ENCODE measurements at regions not wholly inside any gene's neighbourhood (a gene's known extent, or its start where the extent isn't known, plus 50 kb on each side); places are given as distances from the start of the nearest gene placed in this dataset.

- CTCF ChIA-PET, result no interaction called here
- H3K4me1 ChIP-seq (ENCODE audit: control insufficient read depth in 1 of 2, insufficient read depth in 2 of 2, low read length in 2 of 2), result no peaks in the 10 kb centered on the region
- H3K79me2 ChIP-seq (ENCODE audit: insufficient read depth, low read length), result no peaks in the 10 kb centered on the region
- no peak overlapping the region for H3K4me3 ChIP-seq (replicated peaks in 1 of 2; ENCODE audit: low read depth in 1 of 2, low read length in 2 of 2)
- H4K20me1 ChIP-seq (ENCODE audit: insufficient read depth), result no peaks in the 10 kb centered on the region
- POLR2A ChIA-PET, result no interaction called here
- H3K9me3 ChIP-seq (ENCODE audit: control insufficient read depth in 1 of 2, insufficient read depth in 1 of 2, low read depth in 1 of 2, low read length in 2 of 2), result no peaks in the 10 kb centered on the region
- no peaks in the 10 kb centered on the region for H3K27me3 ChIP-seq (ENCODE audit: insufficient read depth, low read length)
- ATAC-seq (no peak), DNase-seq (ENCODE audit: low read depth, low spot score) (no peak)
- H3K9ac ChIP-seq (ENCODE audit: low read length), result no peak overlapping the region
- no peaks in the 10 kb centered on the region for H3K9me2 ChIP-seq (ENCODE audit: insufficient read depth)
- TF ChIP-seq SP1 (IDR thresholded peaks at IDR 0.05; ENCODE audit: low read depth) (no peak), POLR2A (IDR thresholded peaks at IDR 0.05; ENCODE audit: borderline replicate concordance, extremely low read depth, insufficient read depth, insufficient read length) (no peak), ELF1 (IDR thresholded peaks at IDR 0.05; ENCODE audit: borderline replicate concordance, low read depth) (no peak), POLR2AphosphoS5 (IDR thresholded peaks at IDR 0.05; ENCODE audit: low read depth, low read length) (no peak), FOSL1 (IDR thresholded peaks at IDR 0.05; ENCODE audit: low read depth) (no peak), EZH2 (IDR thresholded peaks at IDR 0.05) (no peak), MAX (IDR thresholded peaks at IDR 0.05) (no peak), JUND (IDR thresholded peaks at IDR 0.05) (no peak)
- TF ChIP-seq, protein P1, sequence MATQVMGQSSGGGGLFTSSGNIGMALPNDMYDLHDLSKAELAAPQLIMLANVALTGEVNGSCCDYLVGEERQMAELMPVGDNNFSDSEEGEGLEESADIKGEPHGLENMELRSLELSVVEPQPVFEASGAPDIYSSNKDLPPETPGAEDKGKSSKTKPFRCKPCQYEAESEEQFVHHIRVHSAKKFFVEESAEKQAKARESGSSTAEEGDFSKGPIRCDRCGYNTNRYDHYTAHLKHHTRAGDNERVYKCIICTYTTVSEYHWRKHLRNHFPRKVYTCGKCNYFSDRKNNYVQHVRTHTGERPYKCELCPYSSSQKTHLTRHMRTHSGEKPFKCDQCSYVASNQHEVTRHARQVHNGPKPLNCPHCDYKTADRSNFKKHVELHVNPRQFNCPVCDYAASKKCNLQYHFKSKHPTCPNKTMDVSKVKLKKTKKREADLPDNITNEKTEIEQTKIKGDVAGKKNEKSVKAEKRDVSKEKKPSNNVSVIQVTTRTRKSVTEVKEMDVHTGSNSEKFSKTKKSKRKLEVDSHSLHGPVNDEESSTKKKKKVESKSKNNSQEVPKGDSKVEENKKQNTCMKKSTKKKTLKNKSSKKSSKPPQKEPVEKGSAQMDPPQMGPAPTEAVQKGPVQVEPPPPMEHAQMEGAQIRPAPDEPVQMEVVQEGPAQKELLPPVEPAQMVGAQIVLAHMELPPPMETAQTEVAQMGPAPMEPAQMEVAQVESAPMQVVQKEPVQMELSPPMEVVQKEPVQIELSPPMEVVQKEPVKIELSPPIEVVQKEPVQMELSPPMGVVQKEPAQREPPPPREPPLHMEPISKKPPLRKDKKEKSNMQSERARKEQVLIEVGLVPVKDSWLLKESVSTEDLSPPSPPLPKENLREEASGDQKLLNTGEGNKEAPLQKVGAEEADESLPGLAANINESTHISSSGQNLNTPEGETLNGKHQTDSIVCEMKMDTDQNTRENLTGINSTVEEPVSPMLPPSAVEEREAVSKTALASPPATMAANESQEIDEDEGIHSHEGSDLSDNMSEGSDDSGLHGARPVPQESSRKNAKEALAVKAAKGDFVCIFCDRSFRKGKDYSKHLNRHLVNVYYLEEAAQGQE (IDR thresholded peaks at IDR 0.05; ENCODE audit: low read depth), result no peak
- TF ChIP-seq, protein P2, sequence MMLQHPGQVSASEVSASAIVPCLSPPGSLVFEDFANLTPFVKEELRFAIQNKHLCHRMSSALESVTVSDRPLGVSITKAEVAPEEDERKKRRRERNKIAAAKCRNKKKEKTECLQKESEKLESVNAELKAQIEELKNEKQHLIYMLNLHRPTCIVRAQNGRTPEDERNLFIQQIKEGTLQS (IDR thresholded peaks at IDR 0.05), result no peak
- TF ChIP-seq, protein P3, sequence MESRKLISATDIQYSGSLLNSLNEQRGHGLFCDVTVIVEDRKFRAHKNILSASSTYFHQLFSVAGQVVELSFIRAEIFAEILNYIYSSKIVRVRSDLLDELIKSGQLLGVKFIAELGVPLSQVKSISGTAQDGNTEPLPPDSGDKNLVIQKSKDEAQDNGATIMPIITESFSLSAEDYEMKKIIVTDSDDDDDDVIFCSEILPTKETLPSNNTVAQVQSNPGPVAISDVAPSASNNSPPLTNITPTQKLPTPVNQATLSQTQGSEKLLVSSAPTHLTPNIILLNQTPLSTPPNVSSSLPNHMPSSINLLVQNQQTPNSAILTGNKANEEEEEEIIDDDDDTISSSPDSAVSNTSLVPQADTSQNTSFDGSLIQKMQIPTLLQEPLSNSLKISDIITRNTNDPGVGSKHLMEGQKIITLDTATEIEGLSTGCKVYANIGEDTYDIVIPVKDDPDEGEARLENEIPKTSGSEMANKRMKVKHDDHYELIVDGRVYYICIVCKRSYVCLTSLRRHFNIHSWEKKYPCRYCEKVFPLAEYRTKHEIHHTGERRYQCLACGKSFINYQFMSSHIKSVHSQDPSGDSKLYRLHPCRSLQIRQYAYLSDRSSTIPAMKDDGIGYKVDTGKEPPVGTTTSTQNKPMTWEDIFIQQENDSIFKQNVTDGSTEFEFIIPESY (IDR thresholded peaks at IDR 0.05; ENCODE audit: extremely low read depth, insufficient replicate concordance, low read length), result no peak
- H2AFZ ChIP-seq (ENCODE audit: low read depth, low read length, poor library complexity, severe bottlenecking), result no peak overlapping the region
- intact Hi-C loops (cut with micrococcal nuclease), result no loop called here
- no peak overlapping the region for H3K27ac ChIP-seq (ENCODE audit: low read depth, low read length)
- H3K36me3 ChIP-seq (ENCODE audit: control insufficient read depth in 1 of 2, insufficient read depth in 2 of 2, low read length in 2 of 2), result no peaks in the 10 kb centered on the region
- RAD21 ChIA-PET (ENCODE audit: low non-redundant PET in 1 of 2, low total read pairs in 2 of 2, uncharacterized antibody in 2 of 2, unreplicated experiment in 2 of 2), result no interaction called here
- no peak overlapping the region for H3K4me2 ChIP-seq (ENCODE audit: low read length)
- no TSS peak for BruUV-seq (replicated peaks)
Observed at GRCh38 chrX:13121020-13121555, 76.7 kb upstream of the FAM9C start.

All from HCT116 (cell line).